DND-41 (cell line): ENCODE measurements at regions not wholly inside any gene's neighbourhood (a gene's known extent, or its start where the extent isn't known, plus 50 kb on each side); places are given as distances from the start of the nearest gene placed in this dataset.

Experiments used
- ATAC-seq: fragments of 200-7000 bp; cut with Tn5 transposase; 3 replicates; pipeline ENCODE4 v1.9.1; 2021; ENCODE audit warnings: low read depth; ENCODE audit not compliant: insufficient read depth
- DNase-seq: peaks from one replicate; pipeline ENCODE4 v3.0.0-alpha.2; 2020
- H2AFZ ChIP-seq: 2 replicates; pipeline ENCODE4 v1.6.0; 2012; ENCODE audit warnings: low read depth, low read length
- H3K27ac ChIP-seq: 2 replicates; pipeline ENCODE4 v1.5.1; 2012; ENCODE audit warnings: low read length, inconsistent platforms
- H3K27me3 ChIP-seq: fragments of 200-600 bp; sonication (generic); 2 replicates; pipeline ENCODE4 v1.6.0; 2012; ENCODE audit warnings: low read length, mild to moderate bottlenecking, inconsistent platforms; ENCODE audit not compliant: insufficient read depth, poor library complexity
- H3K36me3 ChIP-seq: 2 replicates; pipeline ENCODE4 v1.5.1; 2012; ENCODE audit warnings: low read length, inconsistent platforms; ENCODE audit not compliant: insufficient read depth
- H3K4me1 ChIP-seq: 2 replicates; pipeline ENCODE4 v1.5.1; 2012; ENCODE audit warnings: mild to moderate bottlenecking, low read length; ENCODE audit not compliant: insufficient read depth
- H3K4me2 ChIP-seq: 2 replicates; pipeline ENCODE4 v1.6.0; 2012; ENCODE audit warnings: mild to moderate bottlenecking, moderate library complexity, low read length, inconsistent platforms; ENCODE audit not compliant: insufficient read depth
- H3K4me3 ChIP-seq, 2 experiments: fragments of 200-600 bp in 1 of 2; shearing (Covaris generic) in 1 of 2; 2 replicates each; pipeline ENCODE4 v1.5.1; 2012 to 2016; ENCODE audit warnings: inconsistent platforms in 2 of 2, low read length in 2 of 2, mild to moderate bottlenecking in 2 of 2, low read depth in 1 of 2, moderate library complexity in 1 of 2
- H3K79me2 ChIP-seq: 2 replicates; pipeline ENCODE4 v1.6.0; 2012; ENCODE audit warnings: low read length, inconsistent platforms; ENCODE audit not compliant: insufficient read depth
- H3K9ac ChIP-seq: 2 replicates; pipeline ENCODE4 v1.6.0; 2012; ENCODE audit warnings: low read depth, mild to moderate bottlenecking, inconsistent platforms, low read length, moderate library complexity
- H3K9me3 ChIP-seq: 2 replicates; pipeline ENCODE4 v1.5.1; 2012; ENCODE audit warnings: low read length, moderate library complexity, mild to moderate bottlenecking, inconsistent platforms; ENCODE audit not compliant: insufficient read depth, severe bottlenecking
- H4K20me1 ChIP-seq: 2 replicates; pipeline ENCODE4 v1.6.0; 2012; ENCODE audit warnings: low read length; ENCODE audit not compliant: insufficient read depth
- EZH2 ChIP-seq: IDR thresholded peaks from 3 replicates; pipeline ENCODE4 v1.6.1; 2012; ENCODE audit warnings: borderline replicate concordance, low read depth, mild to moderate bottlenecking, moderate library complexity, low read length, inconsistent platforms; ENCODE audit not compliant: severe bottlenecking
- TF ChIP-seq, protein P1 (sequence below): IDR thresholded peaks from 2 replicates; pipeline ENCODE4 v1.5.1; 2012; ENCODE audit warnings: borderline replicate concordance, low read length, moderate library complexity, mild to moderate bottlenecking; ENCODE audit not compliant: poor library complexity, severe bottlenecking; ENCODE audit errors: extremely low read depth

DNA sequence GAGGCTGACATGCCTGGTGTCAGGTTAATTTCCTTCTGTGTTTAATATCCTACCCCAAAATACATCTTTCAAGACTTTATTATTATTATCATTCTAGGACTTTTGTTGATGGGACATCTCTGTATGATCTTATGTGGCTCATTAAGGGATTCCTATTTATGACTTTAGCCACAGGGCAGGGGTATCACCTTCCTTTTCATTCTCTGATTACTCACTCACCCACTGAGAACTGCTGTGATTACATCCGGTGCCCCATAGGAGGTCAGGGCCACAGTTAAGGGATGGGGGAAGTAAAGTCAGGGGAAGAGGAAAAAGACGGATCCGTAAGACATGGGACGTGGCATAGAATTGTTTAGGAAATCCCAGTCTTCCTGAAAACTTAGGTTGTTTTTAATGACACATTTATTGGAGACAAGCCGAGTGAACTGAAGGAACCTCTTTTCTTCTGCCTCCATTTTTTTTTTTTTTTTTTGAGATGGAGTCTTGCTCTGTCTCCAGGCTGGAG lies 61.0 kb upstream of the PITRM1 start:
- ATAC-seq: no peak
- H3K4me1 ChIP-seq: peaks cover 9% of the 10 kb centered on the region
- TF ChIP-seq, protein P1, sequence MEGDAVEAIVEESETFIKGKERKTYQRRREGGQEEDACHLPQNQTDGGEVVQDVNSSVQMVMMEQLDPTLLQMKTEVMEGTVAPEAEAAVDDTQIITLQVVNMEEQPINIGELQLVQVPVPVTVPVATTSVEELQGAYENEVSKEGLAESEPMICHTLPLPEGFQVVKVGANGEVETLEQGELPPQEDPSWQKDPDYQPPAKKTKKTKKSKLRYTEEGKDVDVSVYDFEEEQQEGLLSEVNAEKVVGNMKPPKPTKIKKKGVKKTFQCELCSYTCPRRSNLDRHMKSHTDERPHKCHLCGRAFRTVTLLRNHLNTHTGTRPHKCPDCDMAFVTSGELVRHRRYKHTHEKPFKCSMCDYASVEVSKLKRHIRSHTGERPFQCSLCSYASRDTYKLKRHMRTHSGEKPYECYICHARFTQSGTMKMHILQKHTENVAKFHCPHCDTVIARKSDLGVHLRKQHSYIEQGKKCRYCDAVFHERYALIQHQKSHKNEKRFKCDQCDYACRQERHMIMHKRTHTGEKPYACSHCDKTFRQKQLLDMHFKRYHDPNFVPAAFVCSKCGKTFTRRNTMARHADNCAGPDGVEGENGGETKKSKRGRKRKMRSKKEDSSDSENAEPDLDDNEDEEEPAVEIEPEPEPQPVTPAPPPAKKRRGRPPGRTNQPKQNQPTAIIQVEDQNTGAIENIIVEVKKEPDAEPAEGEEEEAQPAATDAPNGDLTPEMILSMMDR: no peak
- TF ChIP-seq EZH2: no peak

DNA sequence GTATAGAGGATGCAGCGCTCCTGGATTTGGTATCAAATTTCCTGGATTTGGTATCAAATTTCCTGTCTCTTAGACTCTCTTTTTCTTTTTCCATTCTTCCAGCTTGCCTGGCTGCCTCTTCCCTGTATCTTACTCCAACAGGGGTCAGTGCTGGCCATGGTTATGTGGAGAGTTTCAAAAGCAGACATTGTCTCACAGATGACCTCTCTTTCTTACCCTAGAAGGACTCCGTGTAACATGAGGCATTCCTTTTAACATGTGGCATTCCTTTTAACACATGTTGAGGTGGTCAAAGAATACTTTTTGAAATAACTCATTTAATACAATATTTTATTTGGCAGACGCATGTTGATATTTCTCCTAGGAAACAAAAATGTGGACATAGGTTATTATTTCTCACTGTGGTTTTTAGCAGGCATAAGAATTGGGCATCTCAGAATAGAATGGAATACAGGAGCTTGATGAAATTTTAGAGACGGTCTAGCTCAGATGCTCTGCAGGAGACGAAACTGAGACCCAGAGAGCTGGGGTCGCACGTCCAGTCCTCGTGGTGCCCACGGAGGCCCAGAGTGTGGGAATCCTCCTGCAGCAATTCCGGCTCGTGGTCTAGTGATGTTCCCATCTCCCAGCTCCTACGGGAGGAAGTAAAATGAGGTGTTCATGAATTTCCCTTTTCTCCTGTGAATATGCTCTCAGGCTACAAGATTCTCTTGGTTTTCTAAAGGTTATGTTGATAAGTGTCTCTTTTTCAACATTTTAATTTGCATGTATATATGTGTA lies 59.6 kb upstream of the PITRM1 start:
- Histone ChIP-seq H3K27me3 (peaks cover 8% of the 10 kb centered on the region), H3K4me2 (no peak overlapping the region), H3K9ac (no peak overlapping the region), H3K4me1 (peaks cover 23% of the 10 kb centered on the region), H3K27ac (no peak overlapping the region), H3K4me3 (no peak overlapping the region), H4K20me1 (no peaks in the 10 kb centered on the region), H2AFZ (no peak overlapping the region), H3K79me2 (no peaks in the 10 kb centered on the region), H3K9me3 (no peaks in the 10 kb centered on the region), H3K36me3 (no peaks in the 10 kb centered on the region)
- ATAC-seq (no peak), DNase-seq (no peak)
- TF ChIP-seq EZH2: no peak
- TF ChIP-seq, protein P1: no peak

More for the DNA sequence above, 61.0 kb upstream of the PITRM1 start:
- H3K9me3 ChIP-seq: no peaks in the 10 kb centered on the region
- no peak overlapping the region for H3K4me3 ChIP-seq
- H3K36me3 ChIP-seq: no peaks in the 10 kb centered on the region
- no peak overlapping the region for H3K4me2 ChIP-seq
- no peak overlapping the region for H2AFZ ChIP-seq
- no peaks in the 10 kb centered on the region for H4K20me1 ChIP-seq
- no peak overlapping the region for H3K27ac ChIP-seq
- peaks cover 8% of the 10 kb centered on the region for H3K27me3 ChIP-seq
- H3K79me2 ChIP-seq: no peaks in the 10 kb centered on the region
- no peak overlapping the region for H3K9ac ChIP-seq
- no peak for DNase-seq

DNA sequence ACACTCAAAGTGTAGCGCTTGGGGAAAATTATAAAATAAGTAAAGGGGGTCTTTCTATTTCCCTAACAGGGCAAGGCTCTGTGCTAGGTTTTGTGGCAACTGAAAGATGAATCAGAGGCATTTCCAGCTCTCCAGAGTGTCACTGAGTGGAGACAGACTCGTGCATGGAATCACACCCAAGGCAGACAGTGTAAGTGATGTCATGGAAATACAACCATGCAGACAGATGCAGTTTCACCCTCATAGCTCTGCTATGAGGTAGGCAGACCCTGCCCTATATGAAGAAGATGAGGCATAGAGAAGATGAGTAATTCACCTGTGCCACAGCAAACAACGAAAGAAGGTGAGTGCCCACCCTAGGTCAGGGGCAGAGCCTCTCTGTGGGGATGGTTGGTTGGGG lies 57.2 kb upstream of the PITRM1 start:
- Histone ChIP-seq H3K79me2 (no peaks in the 10 kb centered on the region), H3K9ac (no peak overlapping the region), H2AFZ (no peak overlapping the region), H3K27ac (no peak overlapping the region), H4K20me1 (no peaks in the 10 kb centered on the region), H3K36me3 (no peaks in the 10 kb centered on the region), H3K4me2 (no peak overlapping the region), H3K4me1 (peaks cover 27% of the 10 kb centered on the region), H3K4me3 (no peak overlapping the region), H3K27me3 (peaks cover 8% of the 10 kb centered on the region), H3K9me3 (no peaks in the 10 kb centered on the region)
- no peak for ATAC-seq
- no peak for DNase-seq
- TF ChIP-seq, protein P1: no peak
- no peak for TF ChIP-seq EZH2
